ENCODE measurements at regions not wholly inside any gene's neighbourhood (a gene's known extent, or its start where the extent isn't known, plus 50 kb on each side); places are given as distances from the start of the nearest gene placed in this dataset.

GRCh38 chr5:132130918-132131715 lies 57.5 kb downstream of the CSF2 start:
- no peak for DNase-seq

DNA sequence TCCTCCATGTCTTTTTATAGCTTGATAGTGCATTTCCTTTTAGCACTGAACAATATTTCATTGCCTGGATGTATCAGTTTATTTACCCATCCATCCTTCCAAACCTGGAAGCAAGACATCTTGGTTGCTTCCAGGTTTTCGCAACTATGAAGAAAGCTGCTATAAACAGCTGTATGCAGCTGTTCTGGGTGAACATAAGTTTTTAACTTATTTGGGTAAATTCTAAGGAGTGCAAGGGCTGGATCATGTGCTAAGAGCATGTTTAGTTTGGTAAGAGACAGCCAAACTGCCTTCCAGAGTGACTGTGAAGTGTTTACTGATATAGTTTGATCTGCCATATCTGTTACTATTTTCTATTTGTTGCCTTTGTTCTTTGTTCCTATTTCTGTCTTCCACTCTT lies 58.5 kb downstream of the CSF2 start:
- no peak for DNase-seq

GRCh38 chr5:132134384-132134783 lies 60.8 kb downstream of the CSF2 start:
- peak; percentile 4 to 24 for DNase-seq

GRCh38 chr5:132136906-132137305 lies 63.3 kb downstream of the CSF2 start:
- no peak for DNase-seq

GRCh38 chr5:132138260-132138659 lies 64.7 kb downstream of the CSF2 start:
- no peak for DNase-seq
